GM12872 (cell line): ENCODE measurements at regions not wholly inside any gene's neighbourhood (a gene's known extent, or its start where the extent isn't known, plus 50 kb on each side); places are given as distances from the start of the nearest gene placed in this dataset.

ENCODE experiments used
- CTCF ChIP-seq: IDR thresholded peaks from 3 replicates; pipeline ENCODE4 v1.5.1; 2011; ENCODE audit warnings: low read depth, mild to moderate bottlenecking, low read length, moderate library complexity; ENCODE audit not compliant: insufficient read depth

- TF ChIP-seq CTCF = no peak
Measured at GRCh38 chr16:13391337-13391736, 489.9 kb downstream of the SHISA9 start.

DNA sequence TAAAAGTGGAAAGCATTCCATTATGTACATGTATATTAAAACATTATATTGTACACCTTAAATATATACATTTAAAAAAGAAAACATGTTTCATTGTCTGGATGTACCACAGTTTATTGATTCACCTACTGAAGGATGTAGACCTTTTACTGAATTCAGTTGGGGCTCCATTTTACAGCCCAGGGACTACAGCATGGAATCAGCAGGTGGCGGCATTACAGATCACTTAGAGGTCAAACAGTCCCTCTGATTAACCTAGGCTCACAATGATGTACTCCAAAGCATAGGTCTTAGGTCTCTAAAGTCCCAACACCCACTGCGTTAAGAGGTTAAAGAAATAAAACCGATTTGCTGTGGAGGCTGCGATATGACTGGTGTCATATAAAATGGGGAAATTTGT lies 490.9 kb downstream of the SHISA9 start:
- no peak for TF ChIP-seq CTCF

DNA sequence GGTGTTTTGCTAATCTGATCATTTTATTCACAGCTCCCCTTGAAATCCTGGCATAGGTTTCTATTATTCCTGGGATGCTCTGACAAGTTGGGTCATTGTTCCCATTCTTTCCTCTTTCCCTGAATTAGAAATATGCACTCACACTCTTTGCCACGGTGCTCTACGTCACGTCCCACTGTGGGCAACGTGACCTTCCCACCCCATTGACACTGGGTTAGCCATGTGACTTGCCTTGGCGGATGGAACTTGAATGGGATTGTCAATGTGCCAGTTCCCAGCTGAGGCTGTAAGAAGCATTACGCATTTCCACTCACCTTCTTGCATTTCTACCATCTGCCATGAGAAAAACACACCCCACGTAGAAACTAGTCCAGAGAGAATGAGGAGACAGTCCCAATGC lies 492.4 kb downstream of the SHISA9 start:
- TF ChIP-seq CTCF = no peak

DNA sequence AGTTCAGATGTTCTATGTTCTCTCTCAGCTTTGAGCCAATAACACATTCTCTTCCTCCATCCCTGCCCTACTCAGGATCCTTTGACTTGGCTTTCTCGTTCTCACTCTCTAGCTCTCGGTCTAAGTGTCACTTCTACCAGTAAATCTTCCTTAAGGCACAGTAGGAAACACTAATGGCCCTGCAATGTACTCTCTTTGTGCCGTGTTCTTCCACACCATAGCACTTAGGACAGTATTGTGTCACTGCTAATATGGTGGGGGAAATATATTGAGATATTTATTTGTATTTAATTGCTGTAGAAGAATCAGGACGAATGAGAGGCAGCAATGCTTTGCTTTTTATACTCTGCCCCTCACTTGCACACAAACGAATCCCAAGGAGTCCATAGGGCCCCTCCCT lies 493.1 kb downstream of the SHISA9 start:
- no peak for TF ChIP-seq CTCF

- 0 out of 3 replicates have a peak, but pooled peaks have one; percentile 22 for TF ChIP-seq CTCF
Measured at GRCh38 chr16:13397126-13397525, 495.7 kb downstream of the SHISA9 start.

- TF ChIP-seq CTCF = no peak
Measured at GRCh38 chr16:13401641-13402040, 500.2 kb downstream of the SHISA9 start.

DNA sequence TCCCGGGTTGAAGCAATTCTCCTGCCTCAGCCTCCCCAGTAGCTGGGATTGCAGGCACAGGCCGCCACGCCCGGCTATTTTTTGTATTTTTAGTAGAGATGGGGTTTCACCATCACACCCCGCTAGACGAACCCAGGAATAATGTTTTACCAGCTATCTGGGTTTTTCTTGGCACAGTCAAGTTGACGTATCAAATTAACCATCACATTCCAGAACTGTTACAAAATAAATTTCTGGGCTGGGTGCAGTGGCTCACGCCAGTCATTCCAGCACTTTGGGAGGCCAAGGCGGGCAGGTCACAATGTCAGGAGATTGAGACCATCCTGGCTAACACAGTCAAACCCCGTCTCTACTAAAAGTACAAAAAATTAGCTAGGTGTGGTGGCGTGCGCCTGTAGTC lies 501.2 kb downstream of the SHISA9 start:
- no peak for TF ChIP-seq CTCF

GRCh38 chr16:13403326-13403725 lies 501.9 kb downstream of the SHISA9 start:
- no peak for TF ChIP-seq CTCF
